Right renal cortex interstitium (tissue), 3 donors: ENCODE measurements at regions not wholly inside any gene's neighbourhood (a gene's known extent, or its start where the extent isn't known, plus 50 kb on each side); places are given as distances from the start of the nearest gene placed in this dataset.
"Not testable (repeated sequence)": the region's sequence is repeated elsewhere in the genome, so short reads cannot be mapped to it uniquely, and the experiment has no call there.

Experiments
- DNase-seq, 3 donors: peaks; one replicate each; pipeline ENCODE4 v3.0.0-alpha.2; 2013; ENCODE audit warnings: low read depth in 3 of 3, low spot score in 2 of 3

GRCh38 chr10:8128511-8128910 is 74.0 kb downstream of the GATA3 start:
- DNase-seq: no peak

- DNase-seq: no peak
Measured at GRCh38 chr10:8129438-8129837, 75.0 kb downstream of the GATA3 start.

DNA sequence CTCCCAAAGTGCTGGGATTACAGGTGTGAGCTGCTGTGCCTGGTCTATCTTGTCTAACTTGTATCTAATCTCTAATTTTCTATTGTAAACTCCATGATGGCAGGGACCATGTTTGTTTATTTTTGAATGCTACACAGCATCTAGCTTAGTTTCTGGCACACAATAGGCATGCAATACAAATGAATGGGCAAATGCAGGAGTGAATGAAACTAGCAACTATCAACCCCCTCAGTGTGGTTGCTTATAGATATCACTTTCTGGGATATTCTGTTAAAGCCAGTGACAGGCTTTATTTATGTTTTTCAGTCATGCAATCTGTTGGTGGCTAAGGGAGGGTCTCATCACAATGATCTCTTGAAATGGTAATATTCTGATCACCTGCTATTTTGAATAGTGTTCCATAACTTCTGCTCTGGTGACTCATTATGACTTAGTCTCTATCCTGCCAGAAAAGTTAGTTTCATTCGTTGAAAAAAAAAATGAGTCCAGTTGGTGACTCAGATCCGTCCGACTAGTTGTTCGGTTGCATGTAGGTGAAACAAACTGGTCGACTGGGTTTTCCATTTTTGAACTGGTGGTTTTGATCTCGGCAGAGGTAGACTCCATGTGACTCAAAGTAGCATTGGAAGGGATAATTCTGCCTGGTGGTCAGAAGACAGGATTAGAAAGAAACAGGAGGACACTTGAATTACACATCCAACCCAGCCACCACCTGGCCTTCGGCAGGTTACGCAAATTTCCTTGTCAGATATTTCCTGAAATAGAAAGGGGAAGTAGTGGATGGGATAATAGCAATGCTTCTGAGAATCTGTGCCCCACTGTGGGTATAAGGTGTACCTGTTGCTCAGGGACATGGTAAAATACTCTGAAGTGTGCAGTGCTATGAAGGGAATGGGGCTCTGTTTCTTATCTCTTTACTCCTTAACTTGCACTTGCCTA is 76.8 kb downstream of the GATA3 start:
- DNase-seq: no peak

DNA sequence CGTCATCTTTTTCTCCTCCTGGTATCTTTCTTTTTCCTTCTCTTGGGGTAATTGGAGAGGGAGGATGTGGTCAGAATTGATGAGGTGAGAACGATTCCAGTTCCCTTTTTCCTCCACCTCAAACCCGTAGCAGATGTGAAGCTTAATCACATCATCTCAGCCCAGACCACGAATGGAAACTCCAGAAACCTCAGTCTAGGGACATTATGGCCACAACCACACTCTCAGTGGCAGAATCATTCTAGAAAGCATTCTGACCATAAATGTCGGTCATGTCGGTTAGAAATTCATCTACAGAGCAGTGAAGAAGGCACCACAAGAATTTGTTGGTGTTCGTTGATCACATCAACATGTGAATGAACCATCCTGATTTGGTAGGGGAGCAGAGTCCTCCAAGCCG is 78.7 kb downstream of the GATA3 start:
- no peak for DNase-seq

DNA sequence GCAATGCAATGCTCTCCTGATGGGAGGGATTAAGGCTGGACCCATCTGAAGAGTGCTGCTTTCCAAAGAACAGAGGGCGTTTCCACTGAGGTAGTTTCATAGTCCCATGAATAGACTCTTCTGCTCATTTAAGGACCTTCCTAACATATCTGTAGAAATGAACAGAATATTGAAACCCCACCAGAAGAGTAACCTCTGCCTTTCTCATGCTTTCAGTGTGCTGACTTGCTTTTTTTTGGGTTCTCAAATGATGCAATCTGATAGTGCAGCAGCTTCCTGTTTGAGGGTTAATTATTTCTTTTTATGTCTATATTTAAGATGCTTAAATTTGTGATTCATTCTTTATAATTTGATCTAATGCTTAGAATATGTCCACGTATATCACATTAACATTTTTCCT is 82.2 kb downstream of the GATA3 start:
- no peak for DNase-seq

- DNase-seq: no peak
Measured at GRCh38 chr10:8137272-8137681, 82.8 kb downstream of the GATA3 start.

- no peak for DNase-seq
Measured at GRCh38 chr10:8137726-8138125, 83.2 kb downstream of the GATA3 start.

DNA sequence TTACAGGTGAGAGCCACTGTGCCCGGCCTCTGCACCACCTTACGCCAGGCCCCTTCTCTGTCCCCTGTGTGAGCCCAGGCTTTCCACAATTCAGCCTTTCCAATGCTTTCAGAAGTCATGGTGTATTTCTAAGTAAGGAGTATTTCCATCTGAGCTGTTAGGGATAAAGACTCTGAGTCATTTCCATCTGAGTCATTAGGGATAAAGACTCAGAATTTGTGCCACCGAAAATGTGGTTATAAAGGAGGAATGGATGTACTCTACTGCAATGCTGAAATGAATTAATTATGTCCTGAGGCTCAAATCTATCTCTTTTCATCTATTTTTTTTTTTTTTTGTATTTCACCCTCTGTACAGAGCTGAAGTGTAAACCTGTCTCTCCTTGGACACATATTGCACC is 84.0 kb downstream of the GATA3 start:
- DNase-seq: no peak

- no peak for DNase-seq
Measured at GRCh38 chr10:8144496-8144895, 90.0 kb downstream of the GATA3 start.

- DNase-seq: no peak
Measured at GRCh38 chr10:8146650-8147049, 92.2 kb downstream of the GATA3 start.

GRCh38 chr10:8149991-8150390 is 95.5 kb downstream of the GATA3 start:
- no peak for DNase-seq

GRCh38 chr10:8150401-8150905 is 96.0 kb downstream of the GATA3 start:
- no peak for DNase-seq

- DNase-seq: no peak
Measured at GRCh38 chr10:8151086-8151485, 96.6 kb downstream of the GATA3 start.

- DNase-seq: no peak
Measured at GRCh38 chr10:8156918-8157317, 102.4 kb downstream of the GATA3 start.

DNA sequence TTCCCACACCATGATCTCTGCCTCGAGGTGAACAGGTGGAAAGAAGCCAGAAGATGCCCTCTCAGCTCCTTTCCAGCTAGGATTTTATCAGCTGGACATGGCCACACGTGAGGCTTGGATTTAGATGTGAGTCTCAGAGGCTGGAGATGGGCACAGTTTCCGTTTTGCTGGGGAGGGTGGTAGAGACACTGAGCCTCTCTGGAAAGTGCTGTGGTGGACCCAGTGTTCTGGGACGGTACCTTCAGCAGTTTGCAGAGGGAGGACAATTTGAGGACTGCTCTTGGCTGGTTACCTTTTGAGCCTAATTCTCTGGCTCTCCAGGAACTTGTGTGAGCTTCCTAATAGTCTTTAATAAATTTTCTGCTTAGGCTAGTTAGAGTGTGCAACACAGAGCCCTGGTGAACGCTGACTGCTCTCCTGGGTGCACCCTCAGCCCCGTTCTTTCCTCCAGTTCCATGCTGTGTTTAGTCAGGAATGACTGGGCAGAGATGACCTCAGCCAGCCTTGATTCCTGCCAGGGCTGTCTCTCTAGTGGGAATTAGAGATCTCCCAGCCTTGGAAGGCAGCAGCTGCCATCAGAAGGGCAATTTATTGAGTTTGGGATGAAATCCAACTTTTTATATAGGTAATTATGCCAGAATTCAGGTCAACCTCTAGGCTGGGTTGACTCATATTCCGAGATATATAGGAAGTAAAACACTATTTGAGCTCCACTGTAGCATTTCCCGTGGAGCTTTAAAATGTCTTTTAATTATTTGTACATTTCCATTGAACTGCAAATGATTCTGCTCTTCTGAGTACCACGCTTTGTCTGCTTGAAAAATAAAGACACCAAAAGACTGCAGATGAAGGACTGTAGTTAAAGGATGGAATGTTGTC is 103.9 kb downstream of the GATA3 start:
- no peak for DNase-seq

DNA sequence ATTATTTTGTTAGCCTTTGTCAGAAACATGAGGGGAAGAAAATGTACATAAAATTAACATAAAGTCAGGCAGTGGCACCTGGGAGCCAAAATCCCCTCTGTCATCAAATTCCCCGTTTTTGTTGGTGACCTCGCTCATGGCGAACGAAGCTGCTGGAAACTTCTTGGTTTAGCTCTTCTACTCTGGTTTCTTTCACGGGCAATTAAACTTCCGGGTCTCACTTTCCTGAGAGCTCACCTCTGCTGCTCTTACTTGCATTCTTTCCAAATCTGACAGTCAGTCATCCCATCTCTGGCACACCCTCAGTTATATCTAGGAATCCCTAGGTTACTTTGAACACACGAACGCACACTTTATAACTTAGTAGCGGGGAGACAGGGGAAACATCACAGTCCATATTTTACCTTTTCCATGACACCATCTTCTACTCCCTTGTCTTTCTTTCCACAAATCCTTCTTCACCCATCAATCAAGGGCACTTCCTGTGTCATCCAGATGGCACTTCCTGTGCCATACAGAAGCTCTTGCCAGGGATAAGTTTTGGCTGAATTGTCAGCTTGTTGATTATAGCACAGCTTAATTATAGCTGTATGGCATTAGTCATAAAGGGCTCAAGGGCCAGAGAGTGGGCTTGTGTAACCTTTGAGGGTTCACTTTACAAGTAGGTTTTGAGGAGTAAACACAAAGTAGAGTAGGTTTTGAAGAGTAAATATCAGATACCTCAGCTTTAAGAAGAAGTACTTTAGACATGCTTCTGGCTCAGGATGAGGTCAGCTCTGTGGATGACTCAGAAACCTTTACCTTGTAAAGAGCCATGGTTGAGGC is 105.1 kb downstream of the GATA3 start:
- DNase-seq: no peak

GRCh38 chr10:8163824-8164223 is 109.3 kb downstream of the GATA3 start:
- DNase-seq: no peak

- not testable (repeated sequence) for DNase-seq
Measured at GRCh38 chr10:8164640-8165039, 110.2 kb downstream of the GATA3 start.

DNA sequence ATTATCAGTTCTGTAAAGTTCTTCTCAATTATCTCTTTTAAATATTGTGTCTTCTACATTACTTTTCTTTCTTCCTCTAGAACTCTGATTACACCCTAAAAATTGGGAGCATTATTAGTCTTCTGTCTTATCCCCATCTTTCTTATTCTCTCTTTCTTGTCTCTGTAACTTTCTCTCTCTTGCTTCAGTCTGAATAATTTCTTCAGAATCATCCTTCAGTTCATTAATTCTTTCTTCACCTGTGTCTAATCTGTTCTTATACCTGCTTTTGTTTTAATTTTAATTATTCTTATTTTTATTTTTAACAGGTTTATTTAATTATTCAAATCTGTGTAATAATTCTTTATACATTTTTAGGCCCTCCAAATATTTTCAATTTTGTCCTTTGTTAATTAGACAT is 114.3 kb downstream of the GATA3 start:
- no peak for DNase-seq

DNA sequence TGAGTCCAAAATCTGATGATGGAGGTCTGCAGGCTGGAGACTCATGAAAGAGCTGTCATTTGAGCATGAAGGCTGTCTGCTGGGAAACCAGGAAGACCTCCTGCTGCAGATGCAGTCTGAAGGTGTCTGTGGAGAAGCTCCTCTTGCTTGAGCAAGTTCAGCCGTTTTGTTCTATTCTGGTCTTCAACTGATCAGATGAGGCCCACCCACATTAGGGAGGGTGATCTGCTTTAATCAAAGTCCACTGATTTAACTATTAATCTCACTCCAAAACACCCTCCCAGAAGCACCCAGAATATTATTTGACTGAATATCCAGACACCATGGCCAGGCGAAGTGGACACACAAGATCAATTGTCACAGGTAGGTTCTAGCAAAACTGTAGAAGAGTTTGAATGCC is 116.5 kb downstream of the GATA3 start:
- no peak for DNase-seq

- DNase-seq: no peak
Measured at GRCh38 chr10:8172604-8173003, 118.1 kb downstream of the GATA3 start.
